Lower leg skin (tissue), 4 donors: ENCODE measurements at regions not wholly inside any gene's neighbourhood (a gene's known extent, or its start where the extent isn't known, plus 50 kb on each side); places are given as distances from the start of the nearest gene placed in this dataset.

Experiments used
- DNase-seq, 2 donors: peaks; one replicate each; pipeline ENCODE4 v3.0.0-alpha.2; 2019; ENCODE audit warnings: low spot score in 2 of 2
- H3K4me3 ChIP-seq: fragments of 200-600 bp; sonication (generic); 2 replicates; pipeline ENCODE4 v1.5.1; 2017; ENCODE audit warnings: mild to moderate bottlenecking, low read depth; ENCODE audit not compliant: poor library complexity, severe bottlenecking
- CTCF ChIP-seq, 3 donors: fragments of 450-650 bp; IDR thresholded peaks; one replicate each; pipeline ENCODE4 v1.5.1; 2016; ENCODE audit warnings: antibody characterized with exemption in 3 of 3, mild to moderate bottlenecking in 3 of 3, moderate library complexity in 2 of 3
- POLR2A ChIP-seq, 2 donors: fragments of 450-650 bp; IDR thresholded peaks; one replicate each; pipeline ENCODE4 v1.6.1; 2016 to 2017; ENCODE audit warnings: antibody characterized with exemption in 2 of 2, mild to moderate bottlenecking in 1 of 2, moderate library complexity in 1 of 2
- WGBS, 2 donors: methylation state at CpG; one replicate each; pipeline ENCODE4 v1.1.5; 2018; 5-methylcytosine and 5-hydroxymethylcytosine counted together
- intact Hi-C: fragments of 100-400 bp; cut with DNase I; formaldehyde crosslinking; loops from one replicate; pipeline ENCODE4 v1.15.0; 2023; ENCODE audit warnings: low total_unique reads

GRCh38 chr20:41774291-41774690, 156.1 kb upstream of the CHD6 start:
- no peak for DNase-seq
- intact Hi-C loops: no loop called here
- TF ChIP-seq CTCF (IDR thresholded peaks at IDR 0.05) (no peak), POLR2A (IDR thresholded peaks at IDR 0.05) (no peak)
- no peak overlapping the region for H3K4me3 ChIP-seq
- 86 to 91% methylated on average over 3 of the region's 3 CpGs for WGBS, 2 donors

DNA sequence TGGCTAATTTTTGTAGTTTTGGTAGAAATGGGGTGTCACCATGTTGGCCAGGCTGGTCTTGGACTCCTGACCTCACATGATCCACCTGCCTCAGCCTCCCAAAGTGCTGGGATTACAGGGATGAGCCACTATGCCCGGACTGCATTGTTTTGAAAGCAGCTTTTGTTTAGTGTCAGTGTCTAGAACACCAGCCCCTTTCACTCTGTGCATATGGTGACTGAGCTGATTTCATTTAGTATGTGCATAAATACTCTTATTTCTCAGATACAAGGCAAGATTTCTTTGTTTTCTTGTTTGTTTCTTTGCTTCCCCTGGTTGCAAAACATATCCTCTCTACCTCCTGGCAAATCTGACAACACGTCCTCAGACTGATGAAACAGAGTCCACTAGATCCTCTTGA, 152.8 kb upstream of the CHD6 start:
- H3K4me3 ChIP-seq: no peak overlapping the region
- TF ChIP-seq CTCF (IDR thresholded peaks at IDR 0.05): no peak
- no peak for TF ChIP-seq POLR2A (IDR thresholded peaks at IDR 0.05)
- intact Hi-C loops: no loop called here
- no peak for DNase-seq
- WGBS, 2 donors: 58 to 73% methylated on average over 2 of the region's 2 CpGs

DNA sequence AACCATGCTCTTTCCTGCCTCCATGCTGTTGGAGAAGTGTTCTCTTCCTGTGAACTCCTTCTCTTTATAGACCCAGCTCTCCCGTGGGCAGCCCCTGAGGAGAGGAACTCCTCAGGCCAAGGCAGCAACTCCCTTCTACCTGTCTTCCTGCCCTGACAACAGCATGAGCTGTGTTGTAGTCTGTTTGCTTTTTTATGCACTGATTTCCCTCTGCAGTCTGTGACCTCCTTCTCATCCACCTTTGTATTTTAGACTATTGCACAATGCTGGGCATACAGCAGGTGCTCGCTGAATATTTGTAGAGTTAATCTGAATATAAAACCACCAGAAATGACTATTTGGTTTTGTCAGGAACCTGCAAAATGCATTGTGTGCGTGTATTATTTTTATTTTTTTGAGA, 152.2 kb upstream of the CHD6 start:
- intact Hi-C loops: no loop called here
- DNase-seq: no peak
- TF ChIP-seq POLR2A (IDR thresholded peaks at IDR 0.05) (no peak), CTCF (IDR thresholded peaks at IDR 0.05) (no peak)
- WGBS, 2 donors: 67 to 69% methylated on average over 3 of the region's 3 CpGs
- H3K4me3 ChIP-seq: no peak overlapping the region

DNA sequence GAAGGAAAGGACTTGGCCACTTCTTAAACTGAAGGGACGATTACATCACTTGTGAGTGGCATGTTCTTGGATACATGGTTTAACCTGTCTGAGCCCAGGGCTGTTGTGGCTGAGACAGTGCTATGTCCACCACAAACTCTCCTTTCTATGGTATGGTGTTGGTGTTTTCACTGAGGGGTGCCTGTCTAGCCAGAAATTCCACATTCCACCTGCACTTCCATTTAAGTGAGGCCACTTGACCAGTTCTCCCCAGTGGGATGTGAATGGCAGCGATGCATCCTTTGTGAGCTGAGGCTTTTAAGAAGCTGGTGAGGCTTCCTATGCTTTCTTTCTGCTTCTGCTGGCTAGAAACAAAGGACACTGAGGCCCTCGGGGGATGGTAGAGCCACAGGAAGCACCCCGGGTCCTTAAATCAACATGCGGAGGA, 151.4 kb upstream of the CHD6 start:
- TF ChIP-seq POLR2A (IDR thresholded peaks at IDR 0.05) (no peak), CTCF (IDR thresholded peaks at IDR 0.05) (no peak)
- intact Hi-C loops: no loop called here
- DNase-seq: no peak
- WGBS, 2 donors: 26 to 47% methylated on average over 5 of the region's 5 CpGs
- no peak overlapping the region for H3K4me3 ChIP-seq

GRCh38 chr20:41750137-41750536, 132.0 kb upstream of the CHD6 start:
- H3K4me3 ChIP-seq: no peak overlapping the region
- intact Hi-C loops: no loop called here
- no peak for DNase-seq
- TF ChIP-seq CTCF (IDR thresholded peaks at IDR 0.05) (no peak), POLR2A (IDR thresholded peaks at IDR 0.05) (no peak)
- WGBS, 2 donors: 72 to 83% methylated on average over 5 of the region's 5 CpGs

- TF ChIP-seq CTCF (IDR thresholded peaks at IDR 0.05) (no peak), POLR2A (IDR thresholded peaks at IDR 0.05) (no peak)
- no peak overlapping the region for H3K4me3 ChIP-seq
- intact Hi-C loops: no loop called here
- DNase-seq: no peak
- 51 to 65% methylated on average over 7 of the region's 7 CpGs for WGBS, 2 donors
These were observed 130.8 kb upstream of the CHD6 start for GRCh38 chr20:41748756-41749582.
